ENCODE measurements at regions not wholly inside any gene's neighbourhood (a gene's known extent, or its start where the extent isn't known, plus 50 kb on each side); places are given as distances from the start of the nearest gene placed in this dataset.

GRCh38 chr1:115184951-115185331, 95.6 kb upstream of the TSPAN2 start:
- H3K4me1 ChIP-seq, result no peaks in the 10 kb centered on the region
- DNase-seq, result no peak
- H3K36me3 ChIP-seq, result no peaks in the 10 kb centered on the region
- no peak for TF ChIP-seq CTCF (IDR thresholded peaks at IDR 0.05; ENCODE audit: low read depth, low read length)
- no peak overlapping the region for H3K4me3 ChIP-seq (ENCODE audit: low read depth, low read length)
- H3K27me3 ChIP-seq, result no peaks in the 10 kb centered on the region
- no peaks in the 10 kb centered on the region for H3K9me3 ChIP-seq

GRCh38 chr1:115184260-115184950, 95.1 kb upstream of the TSPAN2 start:
- DNase-seq, result no peak
- Histone ChIP-seq H3K27me3 (no peaks in the 10 kb centered on the region), H3K36me3 (no peaks in the 10 kb centered on the region), H3K4me3 (ENCODE audit: low read depth, low read length) (no peak overlapping the region), H3K4me1 (no peaks in the 10 kb centered on the region), H3K9me3 (no peaks in the 10 kb centered on the region)
- no peak for TF ChIP-seq CTCF (IDR thresholded peaks at IDR 0.05; ENCODE audit: low read depth, low read length)

GRCh38 chr1:115183721-115184259, 94.5 kb upstream of the TSPAN2 start:
- Histone ChIP-seq H3K27me3 (no peaks in the 10 kb centered on the region), H3K4me3 (ENCODE audit: low read depth, low read length) (no peak overlapping the region), H3K9me3 (no peaks in the 10 kb centered on the region), H3K4me1 (no peaks in the 10 kb centered on the region), H3K36me3 (no peaks in the 10 kb centered on the region)
- no peak for DNase-seq
- TF ChIP-seq CTCF (IDR thresholded peaks at IDR 0.05; ENCODE audit: low read depth, low read length), result no peak

GRCh38 chr1:115183158-115183557, 93.9 kb upstream of the TSPAN2 start:
- no peak overlapping the region for H3K4me3 ChIP-seq (ENCODE audit: low read depth, low read length)
- no peaks in the 10 kb centered on the region for H3K9me3 ChIP-seq
- H3K27me3 ChIP-seq, result no peaks in the 10 kb centered on the region
- no peak for TF ChIP-seq CTCF (IDR thresholded peaks at IDR 0.05; ENCODE audit: low read depth, low read length)
- no peaks in the 10 kb centered on the region for H3K4me1 ChIP-seq
- H3K36me3 ChIP-seq, result no peaks in the 10 kb centered on the region
- DNase-seq, result no peak

GRCh38 chr1:115182012-115182715, 92.9 kb upstream of the TSPAN2 start:
- H3K9me3 ChIP-seq, result no peaks in the 10 kb centered on the region
- DNase-seq, result no peak
- no peaks in the 10 kb centered on the region for H3K4me1 ChIP-seq
- no peaks in the 10 kb centered on the region for H3K36me3 ChIP-seq
- no peaks in the 10 kb centered on the region for H3K27me3 ChIP-seq
- H3K4me3 ChIP-seq (ENCODE audit: low read depth, low read length), result no peak overlapping the region
- TF ChIP-seq CTCF (IDR thresholded peaks at IDR 0.05; ENCODE audit: low read depth, low read length), result no peak

- Histone ChIP-seq H3K9me3 (no peaks in the 10 kb centered on the region), H3K4me3 (ENCODE audit: low read depth, low read length) (no peak overlapping the region), H3K36me3 (no peaks in the 10 kb centered on the region), H3K27me3 (no peaks in the 10 kb centered on the region), H3K4me1 (no peaks in the 10 kb centered on the region)
- no peak for TF ChIP-seq CTCF (IDR thresholded peaks at IDR 0.05; ENCODE audit: low read depth, low read length)
- no peak for DNase-seq
Measured at GRCh38 chr1:115181231-115181630, 91.9 kb upstream of the TSPAN2 start.
